NCI-H1417 (cell line): ENCODE measurements at regions not wholly inside any gene's neighbourhood (a gene's known extent, or its start where the extent isn't known, plus 50 kb on each side); places are given as distances from the start of the nearest gene placed in this dataset.
"Not testable (repeated sequence)": the region's sequence is repeated elsewhere in the genome, so short reads cannot be mapped to it uniquely, and the experiment has no call there.

Experiments
- DNase-seq, 3 experiments: peaks; one replicate each; lab custom pipeline; 2025; lab: John Stamatoyannopoulos, UW

GRCh38 chr19:28632371-28633080, 580.4 kb downstream of the UQCRFS1 start:
- DNase-seq, result peak in 1 of 3 experiments; percentile 1

- no peak for DNase-seq
These were observed 581.0 kb downstream of the UQCRFS1 start for GRCh38 chr19:28631961-28632360.

GRCh38 chr19:28627669-28628068, 585.3 kb downstream of the UQCRFS1 start:
- DNase-seq, result no peak

- DNase-seq, result not testable (repeated sequence)
These were observed 586.5 kb downstream of the UQCRFS1 start for GRCh38 chr19:28626407-28626806.

- DNase-seq, result no peak
These were observed 593.0 kb downstream of the UQCRFS1 start for GRCh38 chr19:28619816-28620429.

GRCh38 chr19:28618504-28618903, 594.4 kb downstream of the UQCRFS1 start:
- DNase-seq, result no peak

- no peak for DNase-seq
These were observed 597.0 kb downstream of the UQCRFS1 start for GRCh38 chr19:28615966-28616365.

GRCh38 chr19:28615546-28615916, 597.4 kb downstream of the UQCRFS1 start:
- DNase-seq, result no peak

GRCh38 chr19:28614634-28615545, 598.1 kb downstream of the UQCRFS1 start:
- no peak for DNase-seq

GRCh38 chr19:28612275-28612769, 600.6 kb downstream of the UQCRFS1 start:
- peak in 1 of 3 experiments; percentile 3 for DNase-seq

- not testable (repeated sequence) for DNase-seq
These were observed 601.6 kb downstream of the UQCRFS1 start for GRCh38 chr19:28611227-28611914.

- no peak for DNase-seq
These were observed 602.2 kb downstream of the UQCRFS1 start for GRCh38 chr19:28610731-28611130.

GRCh38 chr19:28609944-28610343, 603.0 kb downstream of the UQCRFS1 start:
- no peak for DNase-seq

GRCh38 chr19:28609091-28609755, 603.7 kb downstream of the UQCRFS1 start:
- DNase-seq, result no peak

- no peak for DNase-seq
These were observed 604.7 kb downstream of the UQCRFS1 start for GRCh38 chr19:28608292-28608691.

GRCh38 chr19:28607066-28607583, 605.8 kb downstream of the UQCRFS1 start:
- DNase-seq, result no peak

- no peak for DNase-seq
These were observed 606.5 kb downstream of the UQCRFS1 start for GRCh38 chr19:28606269-28607032.

GRCh38 chr19:28605501-28606268, 607.3 kb downstream of the UQCRFS1 start:
- DNase-seq, result no peak

GRCh38 chr19:28603453-28603852, 609.5 kb downstream of the UQCRFS1 start:
- DNase-seq, result no peak
